Ishikawa (cell line): ENCODE measurements at regions not wholly inside any gene's neighbourhood (a gene's known extent, or its start where the extent isn't known, plus 50 kb on each side); places are given as distances from the start of the nearest gene placed in this dataset.

ENCODE experiments used
- CEBPB ChIP-seq: IDR thresholded peaks from 2 replicates; pipeline ENCODE4 v1.6.1; 2012
- CREB1 ChIP-seq: IDR thresholded peaks from 2 replicates; pipeline ENCODE4 v1.6.1; 2012; ENCODE audit warnings: low read depth
- EGR1 ChIP-seq: IDR thresholded peaks from 2 replicates; pipeline ENCODE4 v1.6.1; 2012
- EP300 ChIP-seq: IDR thresholded peaks from 2 replicates; pipeline ENCODE4 v1.6.1; 2012; ENCODE audit warnings: borderline replicate concordance
- FOXM1 ChIP-seq: IDR thresholded peaks from 2 replicates; pipeline ENCODE4 v1.6.1; 2012; ENCODE audit warnings: low read depth, borderline replicate concordance
- NFIC ChIP-seq: IDR thresholded peaks from 2 replicates; pipeline ENCODE4 v1.6.1; 2012
- RAD21 ChIP-seq: IDR thresholded peaks from 2 replicates; pipeline ENCODE4 v1.6.1; 2012; ENCODE audit warnings: low read depth
- TAF1 ChIP-seq: IDR thresholded peaks from 2 replicates; pipeline ENCODE4 v1.6.1; 2012; ENCODE audit warnings: low read depth, mild to moderate bottlenecking
- TCF12 ChIP-seq: IDR thresholded peaks from 2 replicates; pipeline ENCODE4 v1.6.1; 2012; ENCODE audit warnings: low read depth
- TEAD4 ChIP-seq: IDR thresholded peaks from 2 replicates; pipeline ENCODE4 v1.6.1; 2012
- YY1 ChIP-seq: IDR thresholded peaks from 2 replicates; pipeline ENCODE4 v1.6.1; 2012; ENCODE audit warnings: low read depth
- ZBTB7A ChIP-seq: IDR thresholded peaks from 2 replicates; pipeline ENCODE4 v1.6.1; 2012; ENCODE audit warnings: low read depth
- TF ChIP-seq, protein P1 (sequence below): IDR thresholded peaks from 2 replicates; pipeline ENCODE4 v1.6.1; 2012
- TF ChIP-seq, protein P2 (sequence below): IDR thresholded peaks from 2 replicates; pipeline ENCODE4 v1.6.1; 2012
- TF ChIP-seq, protein P3 (sequence below): IDR thresholded peaks from 2 replicates; pipeline ENCODE4 v1.6.1; 2012; ENCODE audit warnings: low read depth, mild to moderate bottlenecking

DNA sequence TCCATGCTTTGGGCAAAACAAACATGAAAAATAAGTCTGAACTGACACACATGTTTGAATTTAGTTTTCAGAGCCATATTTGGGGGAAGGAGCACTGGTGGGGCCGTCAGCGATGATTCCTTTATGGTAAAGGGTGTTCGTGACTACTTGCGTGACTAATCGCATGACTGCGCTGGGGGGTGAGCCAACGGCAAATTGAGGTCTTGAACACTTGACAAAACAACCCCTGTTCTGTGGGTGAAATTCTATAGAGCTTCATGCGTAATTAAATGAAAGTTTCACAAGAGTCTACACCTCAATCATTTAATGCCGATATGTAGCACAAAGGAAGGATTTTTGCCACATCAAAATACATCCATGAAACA lies 127.5 kb upstream of the CYP1B1 start:
- no peak for TF ChIP-seq NFIC
- no peak for TF ChIP-seq YY1
- TF ChIP-seq, protein P1, sequence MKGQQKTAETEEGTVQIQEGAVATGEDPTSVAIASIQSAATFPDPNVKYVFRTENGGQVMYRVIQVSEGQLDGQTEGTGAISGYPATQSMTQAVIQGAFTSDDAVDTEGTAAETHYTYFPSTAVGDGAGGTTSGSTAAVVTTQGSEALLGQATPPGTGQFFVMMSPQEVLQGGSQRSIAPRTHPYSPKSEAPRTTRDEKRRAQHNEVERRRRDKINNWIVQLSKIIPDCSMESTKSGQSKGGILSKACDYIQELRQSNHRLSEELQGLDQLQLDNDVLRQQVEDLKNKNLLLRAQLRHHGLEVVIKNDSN = no peak
- TF ChIP-seq FOXM1 = no peak
- TF ChIP-seq CREB1 = no peak
- TF ChIP-seq, protein P2, sequence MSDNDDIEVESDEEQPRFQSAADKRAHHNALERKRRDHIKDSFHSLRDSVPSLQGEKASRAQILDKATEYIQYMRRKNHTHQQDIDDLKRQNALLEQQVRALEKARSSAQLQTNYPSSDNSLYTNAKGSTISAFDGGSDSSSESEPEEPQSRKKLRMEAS = no peak
- TF ChIP-seq ZBTB7A = no peak
- TF ChIP-seq, protein P3, sequence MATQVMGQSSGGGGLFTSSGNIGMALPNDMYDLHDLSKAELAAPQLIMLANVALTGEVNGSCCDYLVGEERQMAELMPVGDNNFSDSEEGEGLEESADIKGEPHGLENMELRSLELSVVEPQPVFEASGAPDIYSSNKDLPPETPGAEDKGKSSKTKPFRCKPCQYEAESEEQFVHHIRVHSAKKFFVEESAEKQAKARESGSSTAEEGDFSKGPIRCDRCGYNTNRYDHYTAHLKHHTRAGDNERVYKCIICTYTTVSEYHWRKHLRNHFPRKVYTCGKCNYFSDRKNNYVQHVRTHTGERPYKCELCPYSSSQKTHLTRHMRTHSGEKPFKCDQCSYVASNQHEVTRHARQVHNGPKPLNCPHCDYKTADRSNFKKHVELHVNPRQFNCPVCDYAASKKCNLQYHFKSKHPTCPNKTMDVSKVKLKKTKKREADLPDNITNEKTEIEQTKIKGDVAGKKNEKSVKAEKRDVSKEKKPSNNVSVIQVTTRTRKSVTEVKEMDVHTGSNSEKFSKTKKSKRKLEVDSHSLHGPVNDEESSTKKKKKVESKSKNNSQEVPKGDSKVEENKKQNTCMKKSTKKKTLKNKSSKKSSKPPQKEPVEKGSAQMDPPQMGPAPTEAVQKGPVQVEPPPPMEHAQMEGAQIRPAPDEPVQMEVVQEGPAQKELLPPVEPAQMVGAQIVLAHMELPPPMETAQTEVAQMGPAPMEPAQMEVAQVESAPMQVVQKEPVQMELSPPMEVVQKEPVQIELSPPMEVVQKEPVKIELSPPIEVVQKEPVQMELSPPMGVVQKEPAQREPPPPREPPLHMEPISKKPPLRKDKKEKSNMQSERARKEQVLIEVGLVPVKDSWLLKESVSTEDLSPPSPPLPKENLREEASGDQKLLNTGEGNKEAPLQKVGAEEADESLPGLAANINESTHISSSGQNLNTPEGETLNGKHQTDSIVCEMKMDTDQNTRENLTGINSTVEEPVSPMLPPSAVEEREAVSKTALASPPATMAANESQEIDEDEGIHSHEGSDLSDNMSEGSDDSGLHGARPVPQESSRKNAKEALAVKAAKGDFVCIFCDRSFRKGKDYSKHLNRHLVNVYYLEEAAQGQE = no peak
- TF ChIP-seq CEBPB = no peak
- TF ChIP-seq TEAD4 = no peak
- TF ChIP-seq TAF1 = no peak
- TF ChIP-seq RAD21 = no peak
- TF ChIP-seq EP300 = no peak
- no peak for TF ChIP-seq TCF12

DNA sequence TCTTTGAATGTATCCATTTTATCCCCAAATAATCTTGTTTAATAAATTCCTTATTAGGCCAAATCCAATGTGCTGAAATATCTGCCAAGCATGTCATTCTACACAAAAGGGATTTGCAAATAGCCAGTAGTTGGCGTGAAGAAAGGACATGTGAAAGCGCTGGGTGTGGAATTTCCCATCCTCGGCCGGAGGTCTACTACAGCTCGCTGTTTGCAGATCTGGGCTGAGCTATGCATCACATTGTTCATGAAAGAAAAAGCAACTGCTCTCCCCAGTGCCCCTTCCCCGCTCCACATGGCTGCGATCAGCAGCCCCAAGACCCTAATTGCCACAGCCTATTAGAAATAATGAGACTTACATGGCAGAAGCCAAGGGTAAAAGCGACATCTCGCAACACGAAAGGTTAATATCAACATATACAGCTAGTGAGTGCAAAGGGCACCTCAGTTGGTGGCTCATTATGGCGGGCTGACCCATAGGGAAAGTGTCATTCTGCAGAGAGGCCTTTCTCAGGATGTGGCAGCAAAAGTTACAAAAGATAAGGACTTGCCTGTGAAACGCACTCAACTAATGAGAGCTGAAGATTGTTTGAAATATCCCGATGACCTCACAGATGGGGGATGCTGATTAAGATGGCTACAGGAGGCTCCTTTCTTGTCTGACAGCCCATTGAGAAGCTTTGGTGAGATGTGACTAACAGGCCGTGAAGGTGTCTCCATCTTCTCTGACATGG lies 126.9 kb upstream of the CYP1B1 start:
- TF ChIP-seq TCF12 = no peak
- TF ChIP-seq EGR1 = no peak
- no peak for TF ChIP-seq CEBPB
- TF ChIP-seq ZBTB7A = no peak
- no peak for TF ChIP-seq YY1
- TF ChIP-seq RAD21 = no peak
- TF ChIP-seq TEAD4 = no peak
- TF ChIP-seq FOXM1 = no peak
- no peak for TF ChIP-seq TAF1
- TF ChIP-seq, protein P2 = no peak
- TF ChIP-seq, protein P3 = no peak
- TF ChIP-seq, protein P1 = no peak
- TF ChIP-seq NFIC = no peak
- no peak for TF ChIP-seq EP300

DNA sequence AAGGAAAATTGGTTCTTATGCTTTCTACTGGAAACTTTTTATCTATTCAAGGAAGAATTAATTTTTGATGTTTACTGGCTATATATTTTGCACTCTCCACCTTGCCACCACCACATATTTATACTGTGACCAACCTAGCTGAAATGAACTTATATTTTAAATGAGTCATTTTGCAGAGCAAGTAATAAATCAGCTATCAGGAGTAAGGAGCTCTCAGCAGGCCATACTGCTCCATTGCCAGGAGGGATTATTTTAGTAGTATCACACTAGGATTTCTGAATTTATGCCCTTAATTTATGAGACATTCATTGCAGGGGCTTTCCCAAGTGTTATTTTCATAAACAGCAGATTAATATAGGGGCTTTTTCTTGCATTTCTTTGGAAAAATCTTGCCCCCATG lies 125.8 kb upstream of the CYP1B1 start:
- TF ChIP-seq CREB1 (no peak), EGR1 (no peak), YY1 (no peak), TAF1 (no peak), EP300 (no peak), TCF12 (no peak), CEBPB (no peak), FOXM1 (no peak), ZBTB7A (no peak)
- TF ChIP-seq, protein P1 = no peak

DNA sequence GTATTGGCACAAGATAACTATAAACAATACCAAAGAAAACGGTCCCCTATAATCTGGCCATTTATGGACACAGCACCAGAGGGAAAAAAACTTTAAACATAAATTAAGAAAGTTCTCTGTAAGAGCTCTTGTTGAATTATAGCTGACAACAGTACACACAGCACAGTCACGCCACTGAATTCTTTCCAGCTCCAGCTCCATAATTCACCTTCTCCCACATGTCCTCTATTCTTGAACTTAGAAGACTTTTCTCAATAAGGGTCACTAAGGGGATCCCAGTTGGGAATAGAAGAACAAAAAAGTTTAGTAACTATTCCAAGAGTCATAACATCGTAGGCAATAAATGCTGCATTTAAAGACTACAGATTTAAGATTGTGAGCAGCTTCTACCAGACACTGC lies 124.6 kb upstream of the CYP1B1 start:
- no peak for TF ChIP-seq YY1
- no peak for TF ChIP-seq EP300
- no peak for TF ChIP-seq TCF12
- TF ChIP-seq, protein P2 = no peak

DNA sequence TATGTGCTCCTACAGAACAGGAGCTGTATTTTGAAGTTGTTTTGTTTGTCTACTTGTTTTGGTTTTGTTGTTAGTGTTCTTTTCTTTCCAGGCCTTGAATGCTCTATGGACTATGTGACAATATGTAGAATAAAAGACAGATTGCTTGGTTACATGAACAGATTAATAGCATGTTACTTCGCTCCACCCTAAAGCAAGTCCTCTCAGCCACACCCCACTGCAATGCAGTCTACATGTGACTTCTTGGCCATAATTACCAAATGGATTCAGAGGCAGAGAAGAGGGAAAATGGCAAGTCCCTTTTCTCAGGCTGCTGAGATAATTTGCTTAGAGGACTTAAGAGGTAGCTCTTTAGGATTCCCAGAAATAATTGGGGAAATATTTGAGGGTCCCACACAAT lies 123.2 kb upstream of the CYP1B1 start:
- TF ChIP-seq TCF12 = no peak

DNA sequence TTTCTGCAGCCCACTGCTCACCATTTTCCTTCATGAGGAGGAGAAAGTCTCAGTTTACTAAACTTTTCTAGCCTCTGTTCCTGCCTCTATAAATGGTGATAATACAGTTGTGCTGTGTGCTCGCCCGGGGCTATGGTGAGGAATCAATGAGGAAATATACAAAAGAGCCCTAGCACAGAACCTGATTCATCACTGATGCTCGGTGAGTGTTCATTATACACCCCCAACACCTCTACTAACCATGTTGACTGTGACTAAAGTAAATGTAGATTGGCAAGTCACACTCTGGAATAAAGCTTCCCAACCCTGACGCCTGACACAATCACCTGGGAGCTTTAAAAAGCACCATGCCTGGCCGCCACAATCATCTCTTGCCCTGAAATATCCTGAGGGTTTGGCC lies 118.8 kb upstream of the CYP1B1 start:
- TF ChIP-seq, protein P1 = no peak
- TF ChIP-seq RAD21 = no peak
- no peak for TF ChIP-seq TEAD4
- TF ChIP-seq NFIC = no peak
- TF ChIP-seq CREB1 = no peak
- TF ChIP-seq FOXM1 = no peak
- TF ChIP-seq EGR1 = no peak
- no peak for TF ChIP-seq TCF12
- TF ChIP-seq YY1 = no peak
